H7 (cell line): ENCODE measurements at regions not wholly inside any gene's neighbourhood (a gene's known extent, or its start where the extent isn't known, plus 50 kb on each side); places are given as distances from the start of the nearest gene placed in this dataset.

Experiments used
- DNase-seq: peaks from one replicate; pipeline ENCODE4 v3.0.0; 2012
- H3K27me3 ChIP-seq: 2 replicates; pipeline ENCODE4 v1.6.0; 2011; ENCODE audit warnings: mild to moderate bottlenecking, low read length; ENCODE audit not compliant: control insufficient read depth, insufficient read depth
- H3K36me3 ChIP-seq: replicated peaks from 2 replicates; pipeline ENCODE4 v1.5.1; 2011; ENCODE audit warnings: low read length; ENCODE audit not compliant: control insufficient read depth, insufficient read depth
- H3K4me3 ChIP-seq: 2 replicates; pipeline ENCODE4 v1.5.1; 2011; ENCODE audit warnings: low read depth, mild to moderate bottlenecking, control low read depth, low read length, moderate library complexity; ENCODE audit not compliant: insufficient read depth

GRCh38 chr3:159560214-159560979 lies 428.2 kb upstream of the IL12A start:
- no peaks in the 10 kb centered on the region for H3K36me3 ChIP-seq
- peak; percentile 26 for DNase-seq

GRCh38 chr3:159565313-159565712 lies 423.3 kb upstream of the IL12A start:
- no peaks in the 10 kb centered on the region for H3K36me3 ChIP-seq
- no peak for DNase-seq
- H3K27me3 ChIP-seq: no peaks in the 10 kb centered on the region
- no peak overlapping the region for H3K4me3 ChIP-seq

More at GRCh38 chr3:159560214-159560979, 428.2 kb upstream of the IL12A start:
- Histone ChIP-seq H3K27me3 (peaks cover 12% of the 10 kb centered on the region), H3K4me3 (no peak overlapping the region)

GRCh38 chr3:159583662-159584061 lies 405.0 kb upstream of the IL12A start:
- Histone ChIP-seq H3K4me3 (no peak overlapping the region), H3K27me3 (no peaks in the 10 kb centered on the region), H3K36me3 (no peaks in the 10 kb centered on the region)
- DNase-seq: no peak

- H3K27me3 ChIP-seq: no peaks in the 10 kb centered on the region
- DNase-seq: no peak
- no peak overlapping the region for H3K4me3 ChIP-seq
- H3K36me3 ChIP-seq: no peaks in the 10 kb centered on the region
These were observed 404.2 kb upstream of the IL12A start for GRCh38 chr3:159584421-159584820.

- Histone ChIP-seq H3K27me3 (no peaks in the 10 kb centered on the region), H3K4me3 (no peak overlapping the region), H3K36me3 (no peaks in the 10 kb centered on the region)
- peak; percentile 30 for DNase-seq
These were observed 401.9 kb upstream of the IL12A start for GRCh38 chr3:159586571-159587202.

GRCh38 chr3:159593927-159594605 lies 394.6 kb upstream of the IL12A start:
- H3K27me3 ChIP-seq: no peaks in the 10 kb centered on the region
- H3K4me3 ChIP-seq: no peak overlapping the region
- no peaks in the 10 kb centered on the region for H3K36me3 ChIP-seq
- no peak for DNase-seq

- H3K36me3 ChIP-seq: no peaks in the 10 kb centered on the region
- no peak overlapping the region for H3K4me3 ChIP-seq
- no peaks in the 10 kb centered on the region for H3K27me3 ChIP-seq
- no peak for DNase-seq
These were observed 388.3 kb upstream of the IL12A start for GRCh38 chr3:159600291-159600690.

GRCh38 chr3:159604151-159604581 lies 384.5 kb upstream of the IL12A start:
- DNase-seq: no peak
- H3K27me3 ChIP-seq: no peaks in the 10 kb centered on the region
- no peak overlapping the region for H3K4me3 ChIP-seq
- no peaks in the 10 kb centered on the region for H3K36me3 ChIP-seq

- Histone ChIP-seq H3K27me3 (no peaks in the 10 kb centered on the region), H3K4me3 (no peak overlapping the region), H3K36me3 (no peaks in the 10 kb centered on the region)
- no peak for DNase-seq
These were observed 383.5 kb upstream of the IL12A start for GRCh38 chr3:159605101-159605500.

- no peak for DNase-seq
- H3K4me3 ChIP-seq: no peak overlapping the region
- H3K36me3 ChIP-seq: no peaks in the 10 kb centered on the region
- no peaks in the 10 kb centered on the region for H3K27me3 ChIP-seq
These were observed 382.9 kb upstream of the IL12A start for GRCh38 chr3:159605776-159606175.

GRCh38 chr3:159607856-159608255 lies 380.8 kb upstream of the IL12A start:
- Histone ChIP-seq H3K4me3 (no peak overlapping the region), H3K27me3 (no peaks in the 10 kb centered on the region), H3K36me3 (no peaks in the 10 kb centered on the region)
- no peak for DNase-seq

- Histone ChIP-seq H3K27me3 (no peaks in the 10 kb centered on the region), H3K36me3 (no peaks in the 10 kb centered on the region), H3K4me3 (no peak overlapping the region)
- no peak for DNase-seq
These were observed 380.3 kb upstream of the IL12A start for GRCh38 chr3:159608311-159608710.

GRCh38 chr3:159609625-159610024 lies 379.0 kb upstream of the IL12A start:
- DNase-seq: no peak
- Histone ChIP-seq H3K27me3 (no peaks in the 10 kb centered on the region), H3K4me3 (no peak overlapping the region), H3K36me3 (no peaks in the 10 kb centered on the region)

GRCh38 chr3:159616234-159616825 lies 372.3 kb upstream of the IL12A start:
- Histone ChIP-seq H3K27me3 (no peaks in the 10 kb centered on the region), H3K4me3 (no peak overlapping the region), H3K36me3 (no peaks in the 10 kb centered on the region)
- no peak for DNase-seq
